H1 (cell line): ENCODE measurements at regions not wholly inside any gene's neighbourhood (a gene's known extent, or its start where the extent isn't known, plus 50 kb on each side); places are given as distances from the start of the nearest gene placed in this dataset.
A peak's percentile ranks its signal among the peaks of the same experiment; 100 is the strongest.

Experiments used
- CTCF ChIA-PET: fragments of 300-600 bp; sonication (Branson Sonifier 250); formaldehyde crosslinking; loops from one replicate; lab custom pipeline; 2021; ENCODE audit not compliant: partially characterized antibody; lab: Charles Lee
- POLR2A ChIA-PET: fragments of 300-600 bp; sonication (Branson Sonifier 250); formaldehyde crosslinking; loops from one replicate; lab custom pipeline; 2021; ENCODE audit warnings: inconsistent platforms; ENCODE audit not compliant: partially characterized antibody; lab: Charles Lee
- DNase-seq, 2 experiments: peaks; one replicate each; pipeline versions ENCODE4 v3.0.0 to v3.0.0-alpha.2; 2010 to 2022; ENCODE audit warnings: low spot score in 2 of 2, low read depth in 1 of 2, mixed read lengths in 1 of 2
- FAIRE-seq: peaks from 2 replicates; lab custom pipeline; 2011; peaks lifted over from hg19 to GRCh38; lab: Jason Lieb, UNC
- H2AFZ ChIP-seq: 2 replicates; pipeline ENCODE4 v1.8.1; 2012; ENCODE audit warnings: low read length, inconsistent platforms
- H2AK5ac ChIP-seq: 2 replicates; pipeline ENCODE4 v1.6.1; 2013; ENCODE audit warnings: low read depth, low read length
- H2BK120ac ChIP-seq: replicated peaks from 2 replicates; pipeline ENCODE3; 2013; ENCODE audit warnings: low read depth, low read length, inconsistent platforms
- H2BK12ac ChIP-seq: 2 replicates; pipeline ENCODE4 v1.6.1; 2013; ENCODE audit warnings: low read depth, low read length
- H2BK15ac ChIP-seq: 2 replicates; pipeline ENCODE4 v1.6.1; 2013; ENCODE audit warnings: low read length
- H2BK20ac ChIP-seq: 2 replicates; pipeline ENCODE4 v1.6.1; 2013; ENCODE audit warnings: low read length
- H2BK5ac ChIP-seq: 2 replicates; pipeline ENCODE4 v1.6.1; 2013; ENCODE audit warnings: low read depth, low read length
- H3K14ac ChIP-seq: 2 replicates; pipeline ENCODE4 v1.6.1; 2013; ENCODE audit warnings: inconsistent platforms; ENCODE audit not compliant: insufficient read length
- H3K18ac ChIP-seq: 2 replicates; pipeline ENCODE4 v1.6.1; 2013; ENCODE audit warnings: low read length; ENCODE audit errors: extremely low read depth
- H3K23ac ChIP-seq: 2 replicates; pipeline ENCODE4 v1.6.1; 2013; ENCODE audit warnings: inconsistent platforms; ENCODE audit not compliant: insufficient read length
- H3K23me2 ChIP-seq: 2 replicates; pipeline ENCODE4 v1.6.1; 2013; ENCODE audit warnings: low read depth, low read length
- H3K27ac ChIP-seq: 2 replicates; pipeline ENCODE4 v1.6.1; 2011; ENCODE audit warnings: low read depth, low read length, inconsistent platforms
- H3K27me3 ChIP-seq, 4 experiments: replicated peaks in 1 of 4; 1 replicate in 1 of 4; 2 replicates in 3 of 4; pipeline versions ENCODE4 v1.6.1 to v1.8.1; 2011 to 2013; ENCODE audit warnings: low read length in 3 of 4, mild to moderate bottlenecking in 3 of 4, inconsistent platforms in 2 of 4, mixed read lengths in 2 of 4, moderate library complexity in 1 of 4; ENCODE audit not compliant: control insufficient read depth in 3 of 4, insufficient read depth in 3 of 4; ENCODE audit errors: extremely low read depth in 1 of 4
- H3K36me3 ChIP-seq, 4 experiments: 2 replicates each; pipeline versions ENCODE4 v1.6.1 to v1.8.1; 2011 to 2013; ENCODE audit warnings: mild to moderate bottlenecking in 4 of 4, low read length in 3 of 4, moderate library complexity in 2 of 4, control low read depth in 1 of 4, inconsistent platforms in 1 of 4; ENCODE audit not compliant: insufficient read depth in 4 of 4, control insufficient read depth in 2 of 4
- H3K4ac ChIP-seq: replicated peaks from 2 replicates; pipeline ENCODE3; 2013; ENCODE audit warnings: low read length, low read depth, mixed read lengths, inconsistent platforms; ENCODE audit not compliant: insufficient read length
- H3K4me1 ChIP-seq, 4 experiments: replicated peaks in 1 of 4; 1 replicate in 1 of 4; 2 replicates in 3 of 4; pipeline versions ENCODE4 v1.6.1 to v1.8.1; 2011 to 2013; ENCODE audit warnings: low read length in 3 of 4, inconsistent platforms in 2 of 4, mixed read lengths in 1 of 4; ENCODE audit not compliant: insufficient read depth in 4 of 4, control insufficient read depth in 3 of 4
- H3K4me2 ChIP-seq, 2 experiments: 2 replicates each; pipeline versions ENCODE4 v1.6.1 to v1.8.1; 2011 to 2013; ENCODE audit warnings: low read depth in 2 of 2, low read length in 2 of 2, control low read depth in 1 of 2, inconsistent platforms in 1 of 2, mild to moderate bottlenecking in 1 of 2; ENCODE audit not compliant: insufficient read depth in 1 of 2
- H3K4me3 ChIP-seq, 4 experiments: fragments of 200-600, 300-600 bp in 1 of 4; sonication (generic), shearing (Covaris generic), sonication (Bioruptor Twin) in 1 of 4; 2 replicates each; pipeline versions ENCODE4 v1.5.1 to v1.8.1; 2011 to 2016; ENCODE audit warnings: low read length in 4 of 4, low read depth in 3 of 4, control low read depth in 2 of 4, inconsistent platforms in 2 of 4, mild to moderate bottlenecking in 2 of 4, mixed read lengths in 1 of 4, moderate library complexity in 1 of 4; ENCODE audit not compliant: insufficient read depth in 2 of 4; ENCODE audit errors: extremely low read depth in 1 of 4
- H3K56ac ChIP-seq: replicated peaks from 2 replicates; pipeline ENCODE3; 2013; ENCODE audit warnings: low read depth, mild to moderate bottlenecking, mixed read lengths, low read length, inconsistent platforms; ENCODE audit not compliant: insufficient read length
- H3K79me1 ChIP-seq: 2 replicates; pipeline ENCODE4 v1.6.1; 2013; ENCODE audit warnings: low read depth, low read length, control low read depth
- H3K79me2 ChIP-seq, 2 experiments: 2 replicates each; pipeline versions ENCODE4 v1.6.1 to v1.8.1; 2012 to 2013; ENCODE audit warnings: low read length in 2 of 2, mild to moderate bottlenecking in 2 of 2, inconsistent platforms in 1 of 2; ENCODE audit not compliant: insufficient read depth in 2 of 2, control insufficient read depth in 1 of 2
- H3K9ac ChIP-seq, 4 experiments: replicated peaks in 1 of 4; 1 replicate in 1 of 4; 2 replicates in 3 of 4; pipeline versions ENCODE4 v1.6.1 to v1.8.1; 2011 to 2013; ENCODE audit warnings: low read depth in 3 of 4, low read length in 3 of 4, control low read depth in 2 of 4, mild to moderate bottlenecking in 2 of 4, moderate library complexity in 2 of 4, inconsistent platforms in 1 of 4; ENCODE audit errors: extremely low read depth in 1 of 4
- H3K9me3 ChIP-seq, 2 experiments: 2 replicates each; pipeline versions ENCODE4 v1.6.1 to v1.8.1; 2012 to 2013; ENCODE audit warnings: mild to moderate bottlenecking in 2 of 2, moderate library complexity in 2 of 2, control low read depth in 1 of 2, inconsistent platforms in 1 of 2, low read depth in 1 of 2, low read length in 1 of 2, mixed read lengths in 1 of 2; ENCODE audit not compliant: insufficient read depth in 2 of 2
- H4K20me1 ChIP-seq, 2 experiments: replicated peaks in 1 of 2; 2 replicates each; pipeline versions ENCODE3 to v1.8.1; 2011 to 2013; ENCODE audit warnings: inconsistent platforms in 2 of 2, low read length in 2 of 2, mild to moderate bottlenecking in 1 of 2; ENCODE audit not compliant: insufficient read depth in 2 of 2, control insufficient read depth in 1 of 2
- H4K5ac ChIP-seq: 2 replicates; pipeline ENCODE4 v1.6.1; 2013; ENCODE audit warnings: low read length, low read depth, mixed read lengths, inconsistent platforms; ENCODE audit not compliant: insufficient read length
- H4K8ac ChIP-seq: 2 replicates; pipeline ENCODE4 v1.8.0; 2013; ENCODE audit warnings: mild to moderate bottlenecking, moderate library complexity, low read length, inconsistent platforms; ENCODE audit not compliant: insufficient read depth; ENCODE audit errors: extremely low read depth
- H4K91ac ChIP-seq: replicated peaks from 2 replicates; pipeline ENCODE3; 2013; ENCODE audit warnings: low read length, mixed read lengths, inconsistent platforms; ENCODE audit not compliant: insufficient read length
- BCL11A ChIP-seq, 2 experiments: IDR thresholded peaks; one replicate each; pipeline ENCODE4 v1.6.1; 2011; ENCODE audit warnings: low read depth in 2 of 2, low read length in 2 of 2, mild to moderate bottlenecking in 2 of 2
- CBX5 ChIP-seq: fragments of 300-800, 300-1000 bp; sonication (generic); IDR thresholded peaks from 2 replicates; pipeline ENCODE4 v1.7.1; 2016; ENCODE audit warnings: antibody characterized with exemption, low read length, low read depth
- CREB1 ChIP-seq: IDR thresholded peaks from 2 replicates; pipeline ENCODE4 v1.6.1; 2012; ENCODE audit warnings: inconsistent platforms
- FOSL1 ChIP-seq: IDR thresholded peaks from 2 replicates; pipeline ENCODE4 v1.6.1; 2011; ENCODE audit warnings: mild to moderate bottlenecking, low read depth, low read length, moderate library complexity; ENCODE audit not compliant: insufficient read depth
- JUN ChIP-seq: IDR thresholded peaks from 2 replicates; pipeline ENCODE4 v1.6.1; 2011; ENCODE audit warnings: low read depth, mild to moderate bottlenecking, improper control_type of control experiment, low read length
- KDM5A ChIP-seq: fragments of 200-600 bp; IDR thresholded peaks from 2 replicates; pipeline ENCODE4 v1.7.1; 2012; ENCODE audit warnings: mild to moderate bottlenecking, low read length, inconsistent platforms, mixed read lengths
- MAX ChIP-seq: IDR thresholded peaks from 2 replicates; pipeline ENCODE4 v1.6.1; 2012; ENCODE audit warnings: inconsistent platforms
- POLR2AphosphoS5 ChIP-seq: IDR thresholded peaks from 2 replicates; pipeline ENCODE4 v1.6.1; 2011; ENCODE audit warnings: low read depth, low read length
- RBBP5 ChIP-seq: IDR thresholded peaks from 2 replicates; pipeline ENCODE4 v1.7.1; 2012; ENCODE audit warnings: low read depth, mild to moderate bottlenecking, inconsistent platforms, low read length, moderate library complexity, borderline replicate concordance
- RXRA ChIP-seq: IDR thresholded peaks from 2 replicates; pipeline ENCODE4 v1.6.1; 2011; ENCODE audit warnings: low read depth, mild to moderate bottlenecking, low read length, moderate library complexity; ENCODE audit not compliant: insufficient read depth
- TAF7 ChIP-seq: optimal IDR thresholded peaks from 2 replicates; pipeline ENCODE3; 2011; ENCODE audit warnings: low read depth, mild to moderate bottlenecking, inconsistent platforms, low read length, moderate library complexity, borderline replicate concordance
- ZNF274 ChIP-seq: IDR thresholded peaks from 2 replicates; pipeline ENCODE4 v1.7.0; 2012; ENCODE audit warnings: low read length, borderline replicate concordance; ENCODE audit errors: extremely low read depth
- WGBS, 2 experiments: shearing (Covaris generic) in 1 of 2; methylation state at CpG; one replicate each; pipeline versions ENCODE4 v1.1.6 to v1.1.7; 2013 to 2015; ENCODE audit warnings: low lambda C conversion rate in 2 of 2, mixed read lengths in 2 of 2, inconsistent platforms in 1 of 2, low coverage in 1 of 2, missing lambda C conversion rate in 1 of 2; ENCODE audit not compliant: insufficient replicate concordance in 2 of 2, insufficient coverage in 1 of 2, insufficient read length in 1 of 2; ENCODE audit errors: extremely low coverage in 1 of 2, missing lambda C conversion rate in 1 of 2; 5-methylcytosine and 5-hydroxymethylcytosine counted together

- no peak overlapping the region for H2BK20ac ChIP-seq
- FAIRE-seq: peak; percentile 7
- DNase-seq: no peak
- H3K23me2 ChIP-seq: no peaks in the 10 kb centered on the region
- no peak overlapping the region for H3K4me3 ChIP-seq
- no peak overlapping the region for H2BK12ac ChIP-seq
- no peak overlapping the region for H3K4me2 ChIP-seq
- no peaks in the 10 kb centered on the region for H3K27me3 ChIP-seq
- H2BK120ac ChIP-seq: no peak overlapping the region
- WGBS, 2 experiments: 93% methylated on average over 4 of the region's 4 CpGs; no CpG with 5 or more reads in 1 of the 2 experiments
- no peak overlapping the region for H2AK5ac ChIP-seq
- H3K36me3 ChIP-seq: no peaks in the 10 kb centered on the region
- H4K5ac ChIP-seq: no peak overlapping the region
- H3K14ac ChIP-seq: no peak overlapping the region
- no peak overlapping the region for H2BK5ac ChIP-seq
- H2BK15ac ChIP-seq: no peak overlapping the region
- H3K4me1 ChIP-seq: peaks cover 0 to 9% (median 3%) of the 10 kb centered on the region in 4 experiments; a peak in 4 of 7 replicates
- no peaks in the 10 kb centered on the region for H3K79me1 ChIP-seq
- H4K8ac ChIP-seq: no peak overlapping the region
- no peak for TF ChIP-seq MAX
- TF ChIP-seq BCL11A (IDR thresholded peaks at IDR 0.05; ENCODE audit: low read depth in 2 of 2, low read length in 2 of 2): no peak
- no peak for TF ChIP-seq RBBP5
- no peak for TF ChIP-seq ZNF274
- no peak for TF ChIP-seq RXRA
- TF ChIP-seq POLR2AphosphoS5: no peak
- no peak for TF ChIP-seq CBX5
- no peak for TF ChIP-seq JUN
- TF ChIP-seq CREB1: no peak
- TF ChIP-seq TAF7: no peak
- no peak for TF ChIP-seq KDM5A
- no peak for TF ChIP-seq FOSL1
- H3K23ac ChIP-seq: no peak overlapping the region
- no peak overlapping the region for H3K4ac ChIP-seq
- CTCF ChIA-PET: interaction anchor here (0.5 to 1.4 kb wide), 7 partner anchors 11 to 838 kb away, joined by 3 to 5 read pairs (median 3); no protein-coding TSS in a partner anchor
- no peak overlapping the region for H3K18ac ChIP-seq
- H3K56ac ChIP-seq: no peak overlapping the region
- no peaks in the 10 kb centered on the region for H3K9me3 ChIP-seq
- no peaks in the 10 kb centered on the region for H4K20me1 ChIP-seq
- no peak overlapping the region for H3K27ac ChIP-seq
- no peak overlapping the region for H4K91ac ChIP-seq
- H2AFZ ChIP-seq: no peak overlapping the region
- H3K79me2 ChIP-seq: no peaks in the 10 kb centered on the region
- POLR2A ChIA-PET: interaction anchor here (0.7 kb wide), 1 partner anchor 20 kb away, joined by 3 read pairs; no protein-coding TSS in a partner anchor
- H3K9ac ChIP-seq: no peak overlapping the region
Observed at GRCh38 chr17:33804401-33804800, 450.7 kb upstream of the CCL2 start.
